CD4-positive, alpha-beta T cell treated with Interleukin-10 for 1 hour (primary cell): ENCODE measurements at regions not wholly inside any gene's neighbourhood (a gene's known extent, or its start where the extent isn't known, plus 50 kb on each side); places are given as distances from the start of the nearest gene placed in this dataset.
A peak's percentile ranks its signal among the peaks of the same experiment; 100 is the strongest.

ENCODE experiments used
- DNase-seq: peaks from one replicate; pipeline ENCODE4 v3.0.0-alpha.2; 2020

DNA sequence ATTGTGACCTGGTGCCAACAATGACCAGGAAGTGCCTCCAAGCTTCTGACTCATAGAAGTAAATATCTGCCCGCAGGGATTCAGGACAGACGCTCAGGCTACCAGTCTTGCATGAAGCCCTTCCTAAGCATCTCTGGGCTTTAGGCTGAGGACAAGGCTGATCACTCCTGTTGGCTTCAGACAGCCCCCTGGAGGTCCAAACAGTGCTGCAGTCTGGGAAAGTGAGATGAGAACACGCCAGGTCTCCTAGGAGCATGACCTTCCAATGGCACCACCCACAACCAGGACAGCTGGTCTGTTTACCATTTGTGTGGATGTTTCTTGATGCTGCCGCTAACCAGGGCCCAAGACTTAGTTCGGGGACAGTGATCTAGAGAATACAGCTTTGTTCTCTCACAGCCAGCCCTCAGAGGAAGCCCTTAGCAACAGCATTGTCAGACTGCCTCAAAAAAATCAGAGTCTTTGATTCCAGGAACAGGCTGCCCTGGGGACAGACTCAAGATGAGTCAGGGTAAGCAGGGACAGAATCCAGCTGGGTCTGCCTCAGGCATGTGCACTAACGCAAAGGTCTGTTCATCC, 111.2 kb downstream of the ZNF280B start:
- no peak for DNase-seq

DNA sequence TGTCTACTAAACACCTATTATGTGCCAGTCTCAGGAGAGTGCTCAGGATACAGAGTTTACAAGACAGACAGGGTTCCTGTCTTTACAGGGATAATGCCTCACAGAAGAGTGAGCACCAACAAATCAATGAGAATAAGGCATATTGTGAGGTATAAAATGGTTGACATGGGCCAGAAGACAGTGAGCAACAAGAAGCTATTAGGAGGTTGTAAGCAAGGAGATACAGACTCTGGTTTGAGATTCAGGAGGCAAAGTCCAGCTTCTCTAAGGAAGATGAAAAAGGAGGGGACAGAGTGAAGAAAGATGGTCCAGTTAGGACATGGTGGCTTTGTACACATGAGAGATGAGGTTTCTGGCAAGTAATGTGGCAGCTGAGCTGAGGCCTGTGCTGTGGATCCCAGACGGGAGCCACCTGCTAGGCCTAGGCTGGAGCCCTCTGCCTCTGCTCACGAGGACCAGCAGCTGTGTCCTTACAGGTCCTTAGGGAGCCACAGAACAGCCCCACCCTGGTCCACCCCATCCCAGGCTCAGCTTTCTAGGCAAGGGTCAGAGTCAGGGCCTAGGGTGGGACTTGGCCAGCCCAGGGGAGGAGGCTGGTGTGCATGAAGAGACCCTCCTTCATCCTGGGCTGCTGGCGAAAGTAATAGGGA, 110.5 kb downstream of the ZNF280B start:
- DNase-seq: no peak

DNA sequence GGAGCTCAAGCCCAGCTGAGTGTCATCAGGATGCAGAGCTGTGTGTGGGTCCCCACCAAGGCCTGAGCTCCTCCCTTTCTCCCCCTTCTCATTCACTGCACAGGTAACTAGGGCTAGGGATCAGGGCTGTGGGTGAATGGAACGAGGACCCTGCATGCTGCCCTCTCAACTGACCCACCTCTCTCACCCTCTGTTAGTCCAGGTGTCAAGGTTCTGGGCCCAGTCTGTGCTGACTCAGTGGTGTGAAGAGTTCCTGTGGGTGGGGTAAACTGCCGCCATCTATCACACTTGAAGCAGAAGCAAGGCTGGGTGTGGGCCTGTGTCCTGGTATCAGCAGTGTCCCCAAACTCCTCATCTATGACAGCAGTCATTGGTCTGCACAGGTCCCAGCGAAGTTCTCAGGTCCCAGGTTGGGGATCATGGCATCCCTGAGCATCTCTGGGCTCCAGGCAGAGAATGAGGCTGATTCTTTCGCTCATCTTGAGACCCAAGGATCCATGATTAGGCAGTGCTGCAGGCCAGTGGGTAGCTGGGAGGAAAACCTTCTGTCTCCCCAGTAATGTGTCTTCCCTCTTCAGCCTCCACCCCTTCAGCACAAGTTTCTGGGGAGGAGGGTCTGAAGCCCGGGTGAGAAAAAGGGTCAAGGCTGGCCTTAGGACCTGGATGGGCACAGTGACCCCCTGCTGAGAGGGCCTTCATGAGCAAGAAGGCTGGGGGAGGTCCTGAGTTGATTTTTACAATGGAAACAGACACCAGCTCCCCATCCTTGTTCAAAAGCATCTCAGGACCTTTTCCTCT, 109.8 kb downstream of the ZNF280B start:
- no peak for DNase-seq

DNA sequence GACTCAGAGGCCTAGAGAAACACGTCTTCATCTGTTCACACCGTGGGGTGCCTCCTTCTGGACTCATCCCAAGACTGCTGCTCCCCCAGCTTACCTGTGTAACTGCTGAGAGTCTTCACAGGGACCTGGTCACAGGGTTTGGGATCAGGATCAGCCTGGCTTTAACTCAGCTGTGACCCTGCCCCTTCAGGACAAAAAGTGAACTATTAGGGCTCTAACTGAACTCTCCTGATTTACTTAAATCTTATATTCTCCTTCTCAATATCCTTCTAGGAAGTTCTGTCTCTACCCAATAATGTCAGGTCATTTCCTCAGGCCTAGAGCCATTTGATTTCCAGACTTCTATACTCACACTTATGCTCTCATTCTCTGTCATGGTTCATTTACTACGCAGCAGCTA, 108.4 kb downstream of the ZNF280B start:
- DNase-seq: no peak

DNA sequence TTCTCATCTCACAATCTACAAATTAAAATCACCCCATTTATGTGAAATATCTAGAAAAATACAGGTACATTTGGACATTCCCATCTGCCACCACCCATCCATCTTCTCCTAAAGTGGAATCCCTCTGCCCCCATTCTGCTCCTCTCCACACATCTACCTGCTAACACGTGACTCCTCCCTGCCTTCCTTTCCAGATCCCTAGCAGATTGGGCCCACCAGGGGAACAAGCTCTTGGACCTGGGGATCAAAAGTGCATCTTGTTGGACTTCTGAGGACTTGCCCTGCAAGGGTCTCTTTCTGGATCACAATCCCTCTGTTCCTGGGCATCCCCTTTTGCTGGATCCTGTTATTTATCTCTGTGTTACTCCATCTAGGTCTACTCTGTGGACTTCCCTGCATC, 107.6 kb downstream of the ZNF280B start:
- no peak for DNase-seq

DNA sequence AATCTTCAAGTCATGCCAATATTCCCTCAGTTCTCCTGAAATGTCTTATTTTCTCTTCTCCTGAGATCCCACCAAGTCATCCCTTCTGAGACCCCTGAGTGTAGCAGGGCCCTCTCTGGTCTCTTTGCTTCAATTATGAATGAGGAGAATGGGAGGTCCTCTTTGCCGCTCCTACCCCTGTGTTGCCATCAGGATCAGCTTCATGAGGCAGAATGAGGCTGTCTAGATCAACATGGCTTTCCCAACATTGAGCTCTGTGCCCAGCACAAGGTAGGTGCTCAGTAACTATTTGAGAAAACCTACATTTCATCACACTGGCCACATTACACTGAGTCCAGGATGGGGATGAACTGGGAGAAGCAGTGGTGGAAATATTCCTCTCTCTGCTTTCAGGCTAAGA, 107.2 kb downstream of the ZNF280B start:
- DNase-seq: no peak

DNA sequence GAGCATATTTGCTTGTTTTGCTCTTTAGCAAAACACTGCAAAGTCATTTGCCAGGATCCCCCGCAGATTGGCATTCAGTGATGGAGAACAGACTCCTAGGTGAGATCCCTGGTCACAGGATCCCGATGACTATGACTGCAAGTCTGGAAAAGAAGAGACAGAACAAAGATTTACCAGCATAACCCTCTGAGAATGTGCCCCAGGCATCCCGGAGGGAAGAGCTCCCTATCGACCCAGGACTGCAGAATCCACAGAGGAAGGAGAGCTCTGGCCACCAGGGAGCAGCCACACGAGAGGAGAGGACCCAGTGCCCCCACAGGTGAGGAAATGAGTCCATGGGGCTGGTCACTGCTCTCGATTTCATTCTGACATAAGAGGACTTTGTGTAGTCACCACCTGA, 105.2 kb downstream of the ZNF280B start:
- no peak for DNase-seq

DNA sequence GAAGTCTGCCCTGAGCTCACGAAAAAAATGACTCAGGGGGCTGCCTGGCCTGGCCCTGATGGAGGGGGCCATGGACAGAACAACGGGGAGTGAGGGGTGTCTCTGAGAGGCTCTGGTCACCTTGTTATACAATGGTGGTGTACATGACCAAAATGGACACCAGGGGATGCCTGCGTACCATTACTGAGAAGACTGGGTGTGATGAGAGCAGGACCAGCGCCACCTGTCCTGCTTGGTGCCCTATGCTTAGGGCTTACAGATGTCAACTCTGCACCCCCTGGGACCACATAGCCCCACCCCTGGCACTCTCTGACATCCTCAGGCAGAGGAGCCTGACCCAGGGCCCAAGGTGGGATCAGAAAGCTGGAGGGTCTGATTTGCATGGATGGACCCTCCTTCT, 104.8 kb downstream of the ZNF280B start:
- no peak for DNase-seq

DNA sequence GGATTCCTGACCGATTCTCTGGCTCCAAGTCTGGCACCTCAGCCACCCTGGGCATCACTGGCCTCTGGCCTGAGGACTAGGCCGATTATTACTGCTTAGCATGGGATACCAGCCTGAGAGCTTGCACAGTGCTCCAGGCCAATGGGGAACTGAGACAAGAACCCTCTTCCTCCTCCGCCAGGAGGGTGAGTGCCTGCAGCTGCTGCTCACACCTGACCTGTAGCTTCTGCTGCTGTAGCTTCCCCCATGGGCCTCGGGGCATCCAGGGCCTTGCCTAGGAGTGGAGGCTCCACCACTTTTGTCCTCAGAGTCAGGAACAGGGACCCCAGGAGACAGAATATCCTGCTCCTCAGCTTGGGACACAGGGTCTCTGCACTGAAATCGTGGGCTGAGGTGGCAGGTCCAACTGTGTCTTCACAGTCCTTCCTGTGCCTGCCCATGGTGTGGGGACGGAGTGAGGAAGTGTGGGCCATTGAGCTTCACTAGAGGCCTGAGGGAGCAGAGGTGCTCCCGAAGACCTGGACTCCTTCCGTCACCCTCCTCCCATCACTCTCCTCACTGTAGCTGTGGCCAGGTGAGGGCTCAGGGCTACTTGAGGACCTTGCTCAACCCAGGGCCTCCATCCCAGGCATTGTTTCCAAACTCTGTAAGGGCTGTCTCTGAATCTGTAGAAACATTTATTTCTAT, 103.8 kb downstream of the ZNF280B start:
- DNase-seq: no peak

DNA sequence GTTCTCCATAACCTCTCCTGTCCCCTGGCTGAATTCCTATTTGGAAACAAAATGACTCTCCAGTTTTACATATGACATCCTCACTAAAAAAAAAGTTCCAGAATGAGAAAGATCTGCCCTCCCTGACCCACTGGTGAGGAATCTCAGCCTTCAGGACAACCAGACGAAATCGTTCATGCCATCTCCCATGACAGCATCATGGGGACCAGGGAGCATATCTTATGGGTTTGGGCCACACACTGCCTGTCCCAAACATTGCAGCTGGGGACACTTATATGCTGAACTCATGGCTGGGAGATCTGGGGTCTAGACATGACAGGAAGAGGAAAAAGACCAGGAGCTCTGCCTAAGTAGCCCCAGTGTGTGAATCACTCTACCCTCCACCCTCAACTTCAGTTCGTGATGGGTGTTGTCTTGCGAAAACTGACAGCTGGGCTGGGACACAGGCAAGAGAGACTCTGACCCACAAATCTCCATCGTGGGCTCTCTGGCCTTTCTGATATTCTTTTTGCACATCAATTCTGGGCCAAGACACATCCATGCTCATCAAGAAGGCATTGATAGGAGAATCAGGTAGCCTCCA, 102.0 kb downstream of the ZNF280B start:
- no peak for DNase-seq

DNA sequence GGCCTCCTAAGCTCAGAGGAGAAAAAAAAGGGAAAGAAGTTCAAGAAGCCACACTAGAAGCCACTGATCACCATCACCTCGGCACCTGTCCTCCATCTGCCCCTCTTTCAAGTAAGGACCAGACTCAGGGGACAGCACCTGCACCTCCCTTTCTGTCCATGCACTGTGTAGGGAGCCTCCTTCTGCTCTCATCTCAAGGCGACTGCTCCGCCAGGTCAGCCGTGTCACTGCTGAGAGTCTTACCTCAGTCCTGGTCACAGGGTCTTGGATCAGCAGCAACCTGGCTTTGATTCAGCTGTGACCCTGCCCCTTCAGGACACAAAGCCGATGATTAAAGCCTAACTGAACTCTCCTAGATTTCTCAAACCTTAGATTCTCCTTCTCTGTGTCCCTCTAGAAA, 101.5 kb downstream of the ZNF280B start:
- no peak for DNase-seq

DNA sequence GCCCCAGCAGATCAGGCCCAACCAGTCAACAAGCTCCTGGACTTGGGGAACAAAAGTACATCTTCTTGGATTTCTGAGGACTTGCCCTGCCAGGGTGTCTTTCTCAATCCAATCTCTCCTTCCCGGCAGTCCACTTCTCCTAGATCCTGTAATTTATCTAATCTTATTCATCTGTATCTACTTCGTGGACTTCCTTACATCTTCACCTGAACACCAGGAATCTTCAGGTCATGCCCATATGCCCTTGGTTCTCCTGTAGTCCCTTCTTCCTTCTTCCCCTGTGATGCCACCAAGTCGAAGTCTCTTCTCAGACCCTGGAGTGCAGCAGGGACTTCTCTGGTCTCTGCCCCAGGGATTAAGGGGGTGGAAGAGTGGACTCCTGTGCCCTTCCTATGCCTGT, 100.3 kb downstream of the ZNF280B start:
- DNase-seq: no peak

DNA sequence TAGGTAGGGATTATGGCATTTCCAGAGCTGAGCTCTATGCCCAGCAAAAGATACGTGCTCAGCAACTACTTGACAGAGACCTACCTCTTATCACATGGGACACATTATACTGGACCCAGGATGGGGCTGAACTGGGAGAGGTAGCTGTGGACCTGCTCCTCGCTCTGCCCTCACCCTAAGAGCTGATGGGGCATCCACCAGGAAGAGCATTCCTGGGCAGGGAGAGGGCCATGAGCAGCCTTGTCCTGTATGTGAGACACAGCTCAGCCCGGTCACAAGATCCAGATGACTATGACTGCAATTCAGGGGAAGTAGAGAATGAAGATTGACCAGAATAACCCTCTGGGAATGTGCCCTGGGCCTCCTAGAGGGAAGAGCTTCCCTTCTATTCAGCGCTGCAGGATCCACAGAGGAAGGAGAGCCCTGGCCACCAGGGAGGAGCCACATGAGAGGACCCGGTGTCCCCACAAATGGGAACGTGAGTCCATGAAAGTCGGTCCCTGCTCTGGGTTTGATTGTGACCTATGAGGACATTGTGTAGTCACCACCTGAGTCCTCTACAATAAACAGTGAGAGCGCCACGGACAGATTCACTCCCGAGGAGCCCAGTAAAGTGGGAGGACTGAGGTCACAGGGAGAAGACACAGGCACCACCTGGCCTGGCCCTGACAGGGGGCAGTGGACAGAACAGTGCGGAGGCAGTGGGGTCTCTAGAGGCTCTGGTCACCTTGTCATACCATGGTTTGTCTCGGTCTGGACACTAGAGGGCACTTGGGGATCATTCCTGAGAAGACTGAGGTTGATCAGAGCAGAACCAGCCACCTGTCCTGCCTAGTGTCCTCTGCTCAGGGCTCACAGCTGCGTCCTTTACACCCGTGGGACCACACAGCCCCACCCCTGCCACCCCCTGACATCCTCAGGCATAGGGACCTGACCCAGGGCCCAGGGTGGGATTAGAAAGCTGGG, 99.5 kb downstream of the ZNF280B start:
- DNase-seq: no peak

DNA sequence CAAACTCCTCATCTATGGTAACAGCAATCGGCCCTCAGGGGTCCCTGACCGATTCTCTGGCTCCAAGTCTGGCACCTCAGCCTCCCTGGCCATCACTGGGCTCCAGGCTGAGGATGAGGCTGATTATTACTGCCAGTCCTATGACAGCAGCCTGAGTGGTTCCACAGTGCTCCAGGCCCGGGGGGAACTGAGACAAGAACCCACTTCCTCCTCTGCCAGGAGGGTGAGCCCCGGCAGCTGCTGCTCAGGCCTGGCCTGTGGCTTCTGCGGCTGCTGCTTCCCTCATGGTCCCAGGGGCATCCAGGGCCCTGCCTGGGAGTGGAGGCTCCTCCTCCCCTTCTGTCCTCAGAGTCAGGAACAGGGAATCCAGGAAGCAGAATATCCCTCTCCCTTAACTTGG, 98.4 kb downstream of the ZNF280B start:
- peak; percentile 17 for DNase-seq

DNA sequence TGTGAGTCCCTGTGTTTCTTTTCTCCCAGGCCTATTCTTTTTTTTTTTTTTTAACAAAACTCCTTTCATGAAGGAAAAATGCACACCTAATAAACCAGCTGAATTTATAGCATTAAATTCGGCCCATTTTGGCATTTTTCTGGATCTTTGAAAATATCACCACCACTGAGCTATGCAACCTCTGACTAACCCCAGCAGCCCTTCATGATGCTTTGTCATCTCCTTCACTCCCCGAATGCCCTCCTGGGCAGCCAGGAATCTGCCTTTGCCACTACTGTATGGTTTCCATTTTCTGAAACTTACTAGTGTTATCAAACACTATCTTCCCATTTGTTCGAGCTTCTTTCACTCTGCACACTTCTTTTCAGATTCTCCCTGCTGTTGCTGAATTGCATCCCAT, 97.9 kb downstream of the ZNF280B start:
- DNase-seq: no peak

DNA sequence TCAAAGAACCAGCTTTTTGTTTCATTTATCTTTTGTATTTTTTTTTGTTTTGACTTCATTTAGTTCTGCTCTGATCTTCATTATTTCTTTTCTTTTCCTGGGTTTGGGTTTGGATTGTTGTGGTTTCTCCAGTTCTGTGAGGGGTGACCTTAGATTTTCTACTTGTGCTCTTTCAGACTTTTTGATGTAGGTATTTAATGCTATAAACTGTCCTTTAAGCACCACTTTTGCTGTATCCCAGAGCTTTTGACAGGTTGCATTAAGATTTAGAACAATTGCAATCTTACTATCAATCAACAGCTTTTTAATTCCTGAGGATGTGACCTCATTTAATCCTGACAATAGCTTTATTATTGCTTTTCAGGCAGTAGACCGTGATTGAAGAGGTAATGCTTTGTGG, 94.3 kb downstream of the ZNF280B start:
- no peak for DNase-seq

DNA sequence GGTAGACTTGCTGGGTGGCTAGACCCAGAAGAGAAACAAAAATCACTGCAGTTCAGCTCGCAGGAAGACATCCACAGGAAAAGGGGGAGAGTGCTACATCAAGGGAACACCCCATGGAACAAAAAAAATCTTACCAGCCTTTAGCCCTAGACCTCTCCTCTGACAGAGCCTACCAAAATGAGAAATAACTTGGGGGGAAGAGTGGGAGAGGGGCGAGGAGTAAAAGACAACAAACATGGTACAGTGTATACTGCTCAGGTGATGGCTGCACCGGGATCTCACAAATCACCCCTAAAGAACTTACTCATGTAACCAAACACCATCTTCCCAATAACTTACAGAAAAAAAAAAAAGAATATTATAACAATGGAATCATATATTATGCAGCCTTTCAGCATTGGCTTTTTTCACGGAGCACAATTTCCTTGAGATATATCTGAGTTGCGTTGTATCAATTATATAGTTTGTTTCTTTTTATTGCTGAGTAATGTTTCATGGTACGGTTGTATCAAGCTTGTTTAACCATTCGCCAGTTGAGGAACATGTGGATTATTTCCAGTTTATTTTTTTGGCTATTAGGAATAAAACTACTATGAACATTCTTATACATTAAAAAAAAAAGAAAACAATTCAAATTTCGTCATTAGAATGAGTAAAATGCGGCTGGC, 90.9 kb downstream of the ZNF280B start:
- DNase-seq: no peak

DNA sequence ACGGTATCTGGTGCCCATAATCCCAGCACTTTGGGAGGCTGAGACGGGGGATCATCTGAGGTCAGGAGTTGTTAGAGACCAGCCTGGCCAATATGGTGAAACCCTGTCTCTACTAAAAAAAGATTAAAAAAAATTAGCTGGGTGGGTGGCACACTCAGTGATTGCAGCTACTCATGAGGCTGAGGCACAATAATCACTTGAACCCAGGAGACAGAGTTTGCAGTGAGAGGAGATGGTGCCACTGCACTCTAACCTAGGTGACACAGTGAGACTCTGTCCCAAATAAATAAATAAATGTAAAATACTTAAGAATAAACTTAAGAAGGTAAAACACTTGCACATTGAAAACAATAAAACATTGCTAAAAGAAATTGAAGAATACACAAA, 90.4 kb downstream of the ZNF280B start:
- DNase-seq: no peak

DNA sequence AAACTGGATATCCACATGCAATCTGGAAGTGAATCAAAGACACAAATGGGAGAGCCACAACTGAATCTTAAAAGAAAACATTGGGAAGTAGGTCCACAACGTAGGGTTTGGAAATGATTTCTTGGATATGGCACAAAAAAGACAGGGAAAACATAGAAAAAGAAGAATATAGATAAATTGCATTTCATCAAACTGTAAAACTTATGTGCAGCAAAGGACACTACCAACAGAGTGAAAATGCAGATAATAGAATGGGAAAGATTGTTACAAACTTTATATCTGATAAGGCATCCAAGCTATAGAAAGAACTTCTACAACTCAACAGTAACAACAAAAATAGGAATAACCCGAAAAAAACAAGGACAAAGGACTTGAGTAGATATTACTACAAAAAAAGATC, 89.6 kb downstream of the ZNF280B start:
- no peak for DNase-seq

DNA sequence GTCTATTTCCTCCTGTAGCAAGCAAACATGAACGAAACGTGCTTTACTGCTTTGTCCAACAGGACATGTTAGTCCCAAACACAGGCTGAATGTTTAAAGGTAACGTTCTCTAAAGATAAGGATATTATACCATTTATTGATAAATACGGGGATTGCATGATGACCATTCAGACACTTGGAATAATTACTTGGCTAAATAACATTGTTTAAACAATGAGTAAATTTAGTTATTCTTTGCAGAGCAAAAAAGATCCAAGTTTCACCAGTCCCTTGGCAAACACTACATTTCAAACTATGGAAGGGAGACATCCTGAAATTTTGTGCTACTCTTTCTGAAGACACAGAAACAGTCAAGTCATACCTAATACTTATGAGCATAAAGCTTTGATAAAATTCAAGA, 88.0 kb downstream of the ZNF280B start:
- no peak for DNase-seq

DNA sequence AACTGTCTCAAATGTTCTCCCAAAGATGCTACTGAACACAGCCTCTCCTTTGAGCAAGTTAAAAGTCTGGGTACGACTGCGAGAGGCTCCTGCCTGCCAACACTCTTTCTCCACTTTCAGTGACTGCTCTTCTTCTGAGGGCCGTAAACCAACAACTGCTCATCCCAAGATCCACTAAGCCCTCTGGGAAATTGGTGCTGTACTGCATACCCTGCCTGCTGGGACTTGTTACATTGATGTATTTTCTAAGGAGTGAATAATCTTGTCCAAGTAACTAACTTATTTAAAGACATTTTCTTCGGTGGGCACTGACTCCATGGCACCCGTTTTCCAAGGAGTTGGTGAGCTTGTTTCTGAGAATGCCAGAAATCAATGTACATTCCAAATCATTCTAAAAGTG, 87.2 kb downstream of the ZNF280B start:
- no peak for DNase-seq

DNA sequence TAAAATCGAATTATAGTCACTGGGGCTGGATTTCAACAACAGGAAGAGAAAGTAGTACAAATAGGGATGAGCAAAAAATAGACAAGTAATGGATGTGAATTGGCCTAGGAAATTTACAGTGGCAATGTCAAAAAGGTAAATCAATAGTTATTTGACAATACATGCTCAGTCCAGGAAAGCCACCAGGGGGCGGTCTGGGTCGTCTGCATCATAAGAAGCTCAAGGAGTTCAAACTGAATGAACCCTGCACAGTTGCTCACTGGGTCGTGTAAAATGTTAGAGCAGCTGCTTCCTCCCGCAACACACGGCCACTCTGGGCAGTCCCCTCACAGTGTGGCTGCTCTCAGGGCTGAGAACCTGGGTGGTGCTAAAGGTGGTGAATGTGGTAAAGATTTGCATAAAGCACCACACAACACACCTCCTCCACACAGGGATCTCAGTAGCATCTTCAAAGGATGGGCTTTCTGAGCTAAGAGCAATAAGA, 85.9 kb downstream of the ZNF280B start:
- DNase-seq: peak; percentile 45
